Mesendoderm (in vitro differentiated cells): ENCODE measurements at regions not wholly inside any gene's neighbourhood (a gene's known extent, or its start where the extent isn't known, plus 50 kb on each side); places are given as distances from the start of the nearest gene placed in this dataset.

Experiments
- DNase-seq: peaks from one replicate; pipeline ENCODE4 v3.0.0; 2013
- H2AK5ac ChIP-seq: 2 replicates; pipeline ENCODE4 v1.6.1; 2013; ENCODE audit warnings: low read length, inconsistent platforms
- H2BK120ac ChIP-seq: 2 replicates; pipeline ENCODE4 v1.6.1; 2013; ENCODE audit warnings: low read depth, mild to moderate bottlenecking, low read length, moderate library complexity, mixed read lengths
- H2BK15ac ChIP-seq: replicated peaks from 2 replicates; pipeline ENCODE4 v1.6.1; 2013; ENCODE audit warnings: low read depth, mild to moderate bottlenecking, moderate library complexity
- H2BK5ac ChIP-seq: 2 replicates; pipeline ENCODE4 v1.6.1; 2013; ENCODE audit warnings: low read length, inconsistent platforms
- H3K18ac ChIP-seq: 2 replicates; pipeline ENCODE4 v1.6.1; 2013; ENCODE audit warnings: mild to moderate bottlenecking, low read length, mixed read lengths
- H3K23ac ChIP-seq: one replicate; pipeline ENCODE4 v1.6.1; 2013; ENCODE audit warnings: low read length
- H3K27ac ChIP-seq: 2 replicates; pipeline ENCODE4 v1.5.1; 2013; ENCODE audit warnings: low read depth, mild to moderate bottlenecking, inconsistent platforms, low read length, moderate library complexity
- H3K27me3 ChIP-seq: 2 replicates; pipeline ENCODE4 v1.6.1; 2013; ENCODE audit warnings: low read length, control low read depth, mild to moderate bottlenecking, inconsistent platforms; ENCODE audit not compliant: insufficient read depth, poor library complexity
- H3K36me3 ChIP-seq: 2 replicates; pipeline ENCODE4 v1.6.1; 2013; ENCODE audit warnings: low read length, inconsistent platforms; ENCODE audit not compliant: control insufficient read depth, insufficient read depth
- H3K4ac ChIP-seq: one replicate; pipeline ENCODE4 v1.6.1; 2013; ENCODE audit warnings: low read depth, mild to moderate bottlenecking, low read length, moderate library complexity
- H3K4me1 ChIP-seq: 2 replicates; pipeline ENCODE4 v1.6.1; 2013; ENCODE audit warnings: low read depth, low read length, inconsistent platforms; ENCODE audit not compliant: control insufficient read depth
- H3K4me2 ChIP-seq: 2 replicates; pipeline ENCODE4 v1.6.1; 2013; ENCODE audit warnings: low read length
- H3K4me3 ChIP-seq: 2 replicates; pipeline ENCODE4 v1.5.1; 2013; ENCODE audit warnings: mild to moderate bottlenecking, low read length
- H3K56ac ChIP-seq: one replicate; pipeline ENCODE4 v1.6.1; 2013; ENCODE audit warnings: low read length
- H3K79me1 ChIP-seq: 2 replicates; pipeline ENCODE4 v1.6.1; 2013; ENCODE audit warnings: low read length, inconsistent platforms
- H3K79me2 ChIP-seq: 2 replicates; pipeline ENCODE4 v1.6.1; 2013; ENCODE audit warnings: mild to moderate bottlenecking, low read length; ENCODE audit not compliant: control insufficient read depth, insufficient read depth
- H3K9ac ChIP-seq: 2 replicates; pipeline ENCODE4 v1.6.1; 2013; ENCODE audit warnings: low read length, inconsistent platforms
- H4K5ac ChIP-seq: one replicate; pipeline ENCODE4 v1.6.1; 2013; ENCODE audit warnings: low read length
- H4K8ac ChIP-seq: one replicate; pipeline ENCODE4 v1.6.1; 2013; ENCODE audit warnings: low read depth, mild to moderate bottlenecking, control low read depth, low read length, moderate library complexity
- WGBS: extraction: QIAGEN DNeasy Blood & Tissue Kit; methylation state at CpG from one replicate; pipeline ENCODE4 v1.1.7; 2013; ENCODE audit warnings: low lambda C conversion rate, missing lambda C conversion rate; ENCODE audit not compliant: insufficient coverage; ENCODE audit errors: extremely low coverage; 5-methylcytosine and 5-hydroxymethylcytosine counted together

DNA sequence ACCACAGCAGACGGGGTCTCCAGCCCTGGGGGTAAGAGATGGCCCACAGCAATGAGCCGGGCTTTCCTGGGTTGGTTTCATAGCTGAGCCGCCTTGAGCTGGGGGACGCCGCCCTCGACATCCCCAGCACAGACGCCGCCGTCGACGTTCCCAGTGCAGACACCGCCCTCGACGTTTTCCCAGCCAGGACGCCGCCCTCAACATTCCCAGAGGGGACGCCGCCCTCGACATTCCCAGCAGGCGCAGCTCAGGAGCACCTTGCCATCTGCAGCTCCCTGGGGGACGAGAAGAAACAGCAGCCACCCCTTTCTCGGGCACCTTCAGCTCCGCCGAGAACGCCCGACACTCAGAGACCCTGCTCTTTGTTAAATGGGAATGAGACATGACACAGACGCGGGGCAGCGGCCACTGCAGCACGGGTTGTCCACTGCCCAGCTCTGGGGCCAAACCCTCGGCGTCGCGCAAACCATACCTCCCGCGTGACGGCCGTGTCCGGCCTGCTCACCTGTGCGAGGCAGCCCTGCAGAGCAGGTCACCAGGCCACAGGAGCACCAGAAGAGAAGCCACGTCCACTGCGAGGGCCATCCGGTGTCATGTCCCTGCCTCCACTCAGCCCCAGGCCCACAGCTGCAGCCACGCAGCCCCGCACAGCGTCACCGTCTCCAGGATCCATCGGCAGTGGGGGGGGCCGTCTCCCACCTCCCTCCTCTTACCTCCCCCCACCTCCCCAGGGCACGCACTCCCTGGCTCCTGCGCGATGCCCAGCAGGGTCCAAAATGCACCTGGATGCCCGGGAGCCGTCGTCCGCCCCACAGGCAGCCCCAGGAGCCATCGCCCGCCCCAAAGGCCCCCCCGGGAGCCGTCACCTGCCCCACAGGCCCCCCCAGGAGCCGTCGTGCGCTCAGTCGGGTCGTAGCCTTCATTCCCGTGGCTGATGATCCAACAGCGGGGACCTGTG is 77.4 kb upstream of the GALNT9 start:
- WGBS = no CpG with 5 or more reads among the region's 67 CpGs
- Histone ChIP-seq H3K56ac (no peak overlapping the region), H3K4me2 (no peak overlapping the region), H3K4me1 (no peaks in the 10 kb centered on the region), H2BK120ac (no peak overlapping the region), H3K18ac (no peak overlapping the region), H4K8ac (no peak overlapping the region), H3K4me3 (no peak overlapping the region), H3K9ac (no peak overlapping the region), H3K4ac (no peak overlapping the region), H3K79me2 (no peaks in the 10 kb centered on the region), H3K23ac (no peak overlapping the region), H2BK15ac (no peak overlapping the region), H3K27ac (no peak overlapping the region), H3K36me3 (no peaks in the 10 kb centered on the region), H3K27me3 (no peaks in the 10 kb centered on the region), H2AK5ac (no peak overlapping the region), H3K79me1 (no peaks in the 10 kb centered on the region), H2BK5ac (no peak overlapping the region), H4K5ac (no peak overlapping the region)
- DNase-seq = no peak

DNA sequence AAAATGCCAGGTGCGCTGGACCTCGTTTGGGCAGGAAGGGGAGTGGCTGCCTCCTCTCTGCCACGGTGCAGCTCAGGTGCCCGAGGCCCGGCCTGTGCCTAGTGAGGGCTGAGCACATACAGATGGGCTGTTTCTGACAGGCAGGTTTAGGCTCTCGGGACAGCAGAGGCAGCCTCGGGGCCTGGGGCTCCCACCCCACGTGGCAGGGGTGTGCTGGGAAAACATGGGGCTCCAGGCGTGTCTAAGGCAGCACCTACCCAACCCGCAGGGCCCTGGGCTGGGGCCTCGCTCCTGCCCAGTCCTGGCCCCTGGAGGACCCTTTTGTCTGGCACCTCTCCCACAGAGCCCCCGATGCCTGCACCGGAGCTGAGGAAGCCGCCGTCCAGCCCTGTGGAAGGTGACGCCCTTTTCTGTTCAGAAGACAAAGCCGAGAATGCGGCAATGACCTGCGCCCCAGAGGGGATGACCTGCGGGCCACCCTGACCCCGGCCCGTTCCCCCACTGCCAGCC is 76.4 kb upstream of the GALNT9 start:
- Histone ChIP-seq H3K36me3 (no peaks in the 10 kb centered on the region), H3K56ac (no peak overlapping the region), H2BK5ac (no peak overlapping the region), H3K27me3 (no peaks in the 10 kb centered on the region), H2AK5ac (no peak overlapping the region), H4K5ac (no peak overlapping the region), H2BK15ac (no peak overlapping the region), H3K4me1 (no peaks in the 10 kb centered on the region), H3K23ac (no peak overlapping the region), H3K4ac (no peak overlapping the region), H3K18ac (no peak overlapping the region), H3K79me2 (no peaks in the 10 kb centered on the region), H2BK120ac (no peak overlapping the region), H3K4me3 (no peak overlapping the region), H3K9ac (no peak overlapping the region), H3K79me1 (no peaks in the 10 kb centered on the region), H4K8ac (no peak overlapping the region), H3K27ac (no peak overlapping the region), H3K4me2 (no peak overlapping the region)
- WGBS = no CpG with 5 or more reads among the region's 22 CpGs
- no peak for DNase-seq

DNA sequence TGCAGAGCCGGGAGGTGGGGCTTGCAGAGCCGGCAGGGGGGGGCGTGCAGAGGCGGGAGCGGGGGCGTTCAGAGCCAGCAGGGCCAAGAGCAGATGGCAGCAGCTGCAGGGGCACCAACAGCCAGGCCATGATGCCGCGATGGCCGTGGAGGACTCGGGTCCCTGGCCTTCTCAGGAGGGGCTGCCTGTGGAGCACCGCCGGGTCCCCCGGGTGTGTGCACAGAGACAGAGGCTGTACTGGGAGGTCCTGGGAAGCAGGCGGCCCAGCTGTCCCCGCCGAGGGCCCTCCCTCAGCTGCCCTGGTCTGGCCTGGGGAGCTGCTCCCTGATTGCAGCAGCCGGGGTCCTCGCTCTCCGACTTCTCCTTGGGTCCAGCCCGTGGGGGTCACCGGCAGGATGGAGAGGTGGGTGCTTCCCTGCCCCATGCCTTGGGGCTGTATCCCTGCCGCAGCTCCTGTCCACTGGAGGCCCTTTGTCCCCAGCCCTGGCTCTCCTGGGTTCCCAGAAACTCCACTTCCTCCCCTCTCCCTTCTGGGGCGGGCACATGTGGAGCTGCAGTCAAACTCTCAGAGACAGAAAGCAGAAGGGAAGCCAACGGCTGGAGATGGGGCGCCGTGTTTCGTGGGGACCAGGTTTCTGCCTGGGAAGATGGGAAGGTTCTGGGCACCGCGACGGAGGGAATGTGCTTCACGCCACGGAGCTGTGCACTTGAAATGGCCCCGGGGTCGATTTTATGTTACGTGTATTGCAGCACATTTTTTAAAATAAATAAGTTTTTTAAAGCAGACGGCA is 75.8 kb upstream of the GALNT9 start:
- Histone ChIP-seq H3K4me1 (no peaks in the 10 kb centered on the region), H4K8ac (no peak overlapping the region), H3K56ac (no peak overlapping the region), H3K4me2 (no peak overlapping the region), H3K27me3 (no peaks in the 10 kb centered on the region), H3K23ac (no peak overlapping the region), H3K9ac (no peak overlapping the region), H2BK120ac (no peak overlapping the region), H2BK15ac (no peak overlapping the region), H4K5ac (no peak overlapping the region), H2BK5ac (no peak overlapping the region), H3K36me3 (no peaks in the 10 kb centered on the region), H3K79me2 (no peaks in the 10 kb centered on the region), H3K79me1 (no peaks in the 10 kb centered on the region), H3K18ac (no peak overlapping the region), H2AK5ac (no peak overlapping the region), H3K4ac (no peak overlapping the region), H3K4me3 (no peak overlapping the region), H3K27ac (no peak overlapping the region)
- no CpG with 5 or more reads among the region's 36 CpGs for WGBS
- no peak for DNase-seq

DNA sequence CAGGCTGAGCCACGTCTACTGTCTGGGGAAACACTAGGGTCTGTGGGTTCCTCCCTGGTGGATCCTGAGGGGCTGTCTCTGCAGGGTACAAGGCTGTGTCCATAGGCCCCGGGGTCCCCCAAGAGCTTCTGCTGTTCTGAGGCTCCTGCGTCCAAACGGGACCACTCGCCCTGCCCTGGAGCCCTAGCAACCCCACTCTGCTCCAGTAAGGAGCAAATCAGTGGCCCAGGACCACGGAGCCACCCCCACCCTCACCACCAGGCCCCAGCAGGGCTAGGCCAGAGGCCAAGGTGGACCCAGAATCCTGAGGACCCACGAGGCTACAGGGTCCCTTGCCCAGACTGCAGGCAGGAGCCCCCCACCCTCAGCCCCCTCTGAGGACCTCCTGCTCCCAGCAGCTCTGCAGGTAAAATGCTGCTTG is 75.1 kb upstream of the GALNT9 start:
- no peak overlapping the region for H2BK15ac ChIP-seq
- no peaks in the 10 kb centered on the region for H3K79me1 ChIP-seq
- no peak overlapping the region for H3K4me2 ChIP-seq
- no peak overlapping the region for H2BK120ac ChIP-seq
- no peak overlapping the region for H3K4ac ChIP-seq
- no peak overlapping the region for H3K9ac ChIP-seq
- H3K36me3 ChIP-seq = no peaks in the 10 kb centered on the region
- H2AK5ac ChIP-seq = no peak overlapping the region
- no peaks in the 10 kb centered on the region for H3K4me1 ChIP-seq
- no peaks in the 10 kb centered on the region for H3K79me2 ChIP-seq
- H4K8ac ChIP-seq = no peak overlapping the region
- no peak overlapping the region for H3K27ac ChIP-seq
- H3K23ac ChIP-seq = no peak overlapping the region
- H4K5ac ChIP-seq = no peak overlapping the region
- H2BK5ac ChIP-seq = no peak overlapping the region
- H3K18ac ChIP-seq = no peak overlapping the region
- no peak overlapping the region for H3K4me3 ChIP-seq
- H3K56ac ChIP-seq = no peak overlapping the region
- no peak for DNase-seq
- no peaks in the 10 kb centered on the region for H3K27me3 ChIP-seq
- WGBS = no CpG with 5 or more reads among the region's 7 CpGs

DNA sequence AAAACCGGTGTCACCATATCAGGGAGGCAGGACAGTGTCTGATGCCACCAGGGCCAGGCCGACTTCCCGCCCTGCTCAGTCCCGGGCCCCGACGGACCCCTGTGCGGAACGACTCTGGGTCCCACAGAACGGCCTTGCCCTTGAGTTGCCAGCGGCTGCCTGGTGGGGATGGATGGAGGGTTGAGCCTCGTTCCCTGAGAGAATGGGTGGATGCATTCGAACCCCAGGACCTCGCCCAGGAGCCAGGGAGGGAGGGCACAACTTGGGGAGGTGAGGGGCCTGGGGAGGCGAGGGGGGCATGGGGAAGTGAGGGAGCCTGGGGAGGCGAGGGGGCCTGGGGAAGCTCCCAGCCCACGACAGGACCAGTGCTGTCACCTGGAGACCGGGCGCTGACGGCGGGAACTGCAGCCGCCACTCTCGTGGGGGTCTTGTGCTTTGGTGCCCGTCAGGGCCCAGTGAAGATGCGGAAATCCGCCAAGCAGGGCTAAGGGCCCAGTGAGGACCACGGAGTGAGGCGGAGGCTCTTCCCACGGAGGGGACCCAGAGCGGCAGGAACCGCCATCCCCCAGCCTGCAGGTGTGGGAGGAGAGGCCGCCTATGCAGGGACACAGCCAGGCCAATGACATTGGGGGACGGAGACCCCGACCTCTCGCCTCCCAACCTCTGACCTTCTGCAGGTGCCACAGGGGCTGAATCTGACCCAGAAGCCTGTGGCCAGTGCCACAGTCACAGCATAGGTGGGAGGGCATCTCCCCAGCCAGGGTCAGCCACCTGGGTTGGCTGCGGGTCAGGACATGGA is 74.4 kb upstream of the GALNT9 start:
- no peak for DNase-seq

More for the DNA sequence above, 74.4 kb upstream of the GALNT9 start:
- Histone ChIP-seq H4K5ac (no peak overlapping the region), H3K18ac (no peak overlapping the region), H3K27me3 (no peaks in the 10 kb centered on the region), H3K4me3 (no peak overlapping the region), H3K56ac (no peak overlapping the region), H3K4me2 (no peak overlapping the region), H4K8ac (no peak overlapping the region), H3K4ac (no peak overlapping the region), H2AK5ac (no peak overlapping the region), H2BK120ac (no peak overlapping the region), H3K27ac (no peak overlapping the region), H3K79me2 (no peaks in the 10 kb centered on the region), H3K79me1 (no peaks in the 10 kb centered on the region), H2BK15ac (no peak overlapping the region), H3K36me3 (no peaks in the 10 kb centered on the region), H2BK5ac (no peak overlapping the region), H3K9ac (no peak overlapping the region), H3K23ac (no peak overlapping the region), H3K4me1 (no peaks in the 10 kb centered on the region)
- WGBS = no CpG with 5 or more reads among the region's 35 CpGs
